ENCODE measurements at regions not wholly inside any gene's neighbourhood (a gene's known extent, or its start where the extent isn't known, plus 50 kb on each side); places are given as distances from the start of the nearest gene placed in this dataset.

DNA sequence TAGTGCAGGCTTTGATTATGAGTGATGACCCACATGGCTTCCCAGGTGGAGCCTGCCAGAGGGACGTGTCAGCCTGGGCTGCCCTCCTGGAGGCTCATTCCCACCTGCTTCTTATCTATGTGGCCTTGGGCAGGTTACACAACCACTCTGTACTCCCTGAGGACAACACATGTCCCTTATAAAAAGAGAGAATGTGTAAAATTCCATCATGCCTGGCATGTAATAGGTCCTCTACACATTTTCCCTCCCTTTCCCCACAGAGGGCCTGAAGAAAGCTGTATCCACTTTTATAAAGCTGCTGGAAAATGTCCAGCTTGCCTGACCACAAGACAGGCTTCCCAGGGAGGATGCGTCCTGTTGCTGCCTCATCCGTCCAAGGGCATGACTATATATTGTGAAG, 55.0 kb upstream of the VSTM5 start:
- TF ChIP-seq YY1 (IDR thresholded peaks at IDR 0.05; ENCODE audit: low read depth) (no peak), RAD21 (IDR thresholded peaks at IDR 0.05; ENCODE audit: low read length) (no peak), CTCF (IDR thresholded peaks at IDR 0.05) (no peak), TAF1 (IDR thresholded peaks at IDR 0.05; ENCODE audit: borderline replicate concordance, low read depth, low read length) (no peak), POLR2AphosphoS5 (IDR thresholded peaks at IDR 0.05; ENCODE audit: low read depth, low read length) (no peak), TEAD4 (IDR thresholded peaks at IDR 0.05; ENCODE audit: borderline replicate concordance, insufficient read depth) (no peak)
